HUES64 (cell line): ENCODE measurements at regions not wholly inside any gene's neighbourhood (a gene's known extent, or its start where the extent isn't known, plus 50 kb on each side); places are given as distances from the start of the nearest gene placed in this dataset.
A peak's percentile ranks its signal among the peaks of the same experiment; 100 is the strongest.

ENCODE experiments used
- H3K27ac ChIP-seq: 2 replicates; pipeline ENCODE4 v1.7.0; 2013; ENCODE audit warnings: low read depth, low read length, inconsistent platforms
- H3K27me3 ChIP-seq: 2 replicates; pipeline ENCODE4 v1.6.1; 2013; ENCODE audit warnings: mild to moderate bottlenecking, low read length; ENCODE audit not compliant: insufficient read depth
- H3K36me3 ChIP-seq: 2 replicates; pipeline ENCODE4 v1.6.1; 2013; ENCODE audit warnings: mild to moderate bottlenecking, low read length; ENCODE audit not compliant: insufficient read depth
- H3K4me1 ChIP-seq: 2 replicates; pipeline ENCODE4 v1.6.1; 2013; ENCODE audit warnings: mild to moderate bottlenecking, low read length, moderate library complexity; ENCODE audit not compliant: insufficient read depth
- H3K4me3 ChIP-seq: 2 replicates; pipeline ENCODE4 v1.5.1; 2013; ENCODE audit warnings: mild to moderate bottlenecking, low read length, moderate library complexity
- H3K9ac ChIP-seq: 2 replicates; pipeline ENCODE4 v1.6.1; 2013; ENCODE audit warnings: mild to moderate bottlenecking, low read depth, low read length
- H3K9me3 ChIP-seq: 2 replicates; pipeline ENCODE4 v1.6.1; 2013; ENCODE audit warnings: low read depth, low read length; ENCODE audit not compliant: insufficient read depth
- WGBS: fragments of 150-250, 120-280 bp; methylation state at CpG from one replicate; pipeline ENCODE4 v1.1.7; 2013; ENCODE audit warnings: missing lambda C conversion rate; 5-methylcytosine and 5-hydroxymethylcytosine counted together

- H3K27me3 ChIP-seq = no peaks in the 10 kb centered on the region
- H3K27ac ChIP-seq = no peak overlapping the region
- H3K36me3 ChIP-seq = no peaks in the 10 kb centered on the region
- WGBS = 75% methylated on average over 1 of the region's 1 CpG
- H3K9ac ChIP-seq = no peak overlapping the region
- H3K9me3 ChIP-seq = no peaks in the 10 kb centered on the region
- H3K4me3 ChIP-seq = no peak overlapping the region
- peaks cover 37% of the 10 kb centered on the region for H3K4me1 ChIP-seq
Observed at GRCh38 chr3:43874731-43875130, 184.0 kb downstream of the ABHD5 start.

DNA sequence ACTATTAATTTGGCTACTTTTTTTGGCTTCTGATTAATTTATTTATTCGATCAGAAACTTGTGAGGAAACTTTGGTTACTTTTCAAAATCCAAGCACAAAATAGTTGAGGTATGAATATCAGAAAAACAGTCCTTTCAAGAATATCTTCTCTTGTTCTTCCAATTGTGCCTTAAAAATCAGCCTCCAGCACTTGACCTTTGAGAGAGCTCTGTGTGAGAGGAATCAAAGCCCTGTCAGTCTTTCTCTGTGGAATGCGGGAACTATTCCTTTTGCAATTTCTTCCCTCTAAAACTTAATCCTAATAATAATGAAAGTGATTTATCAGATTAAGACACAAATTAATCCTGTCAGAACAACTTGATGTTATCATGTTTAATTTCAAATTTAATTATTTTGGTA, 185.9 kb downstream of the ABHD5 start:
- 75% methylated on average over 1 of the region's 2 CpGs for WGBS
- Histone ChIP-seq H3K9ac (no peak overlapping the region), H3K36me3 (no peaks in the 10 kb centered on the region), H3K27ac (no peak overlapping the region), H3K27me3 (no peaks in the 10 kb centered on the region), H3K4me3 (no peak overlapping the region), H3K4me1 (peaks cover 26% of the 10 kb centered on the region), H3K9me3 (no peaks in the 10 kb centered on the region)

DNA sequence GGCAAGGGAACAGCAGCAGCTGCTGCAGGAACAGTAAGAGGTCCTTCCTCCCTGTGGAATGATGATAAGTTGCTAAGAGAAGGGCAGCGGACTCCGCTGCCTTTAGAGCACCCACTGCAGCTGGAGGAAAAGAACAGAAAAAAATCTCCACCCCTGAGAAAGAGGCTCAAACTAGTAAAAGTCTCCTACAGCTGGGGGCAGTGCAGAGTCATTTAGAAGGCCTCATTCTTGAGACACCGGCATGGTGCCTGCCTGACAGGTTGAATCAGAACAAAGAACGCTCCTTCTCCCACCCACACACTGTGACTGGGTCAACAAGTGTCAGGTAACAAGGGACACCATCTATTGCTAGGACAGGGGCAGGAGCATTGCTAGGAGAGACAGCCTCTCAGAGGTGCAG, 188.4 kb downstream of the ABHD5 start:
- no peaks in the 10 kb centered on the region for H3K9me3 ChIP-seq
- no peak overlapping the region for H3K27ac ChIP-seq
- no peaks in the 10 kb centered on the region for H3K27me3 ChIP-seq
- no peak overlapping the region for H3K4me3 ChIP-seq
- H3K36me3 ChIP-seq = no peaks in the 10 kb centered on the region
- 15% methylated on average over 4 of the region's 4 CpGs for WGBS
- H3K4me1 ChIP-seq = peaks cover 11% of the 10 kb centered on the region
- no peak overlapping the region for H3K9ac ChIP-seq

- Histone ChIP-seq H3K27ac (no peak overlapping the region), H3K9me3 (no peaks in the 10 kb centered on the region), H3K4me1 (peaks cover 16% of the 10 kb centered on the region), H3K9ac (no peak overlapping the region), H3K4me3 (no peak overlapping the region), H3K36me3 (no peaks in the 10 kb centered on the region), H3K27me3 (no peaks in the 10 kb centered on the region)
- 91% methylated on average over 11 of the region's 11 CpGs for WGBS
Observed at GRCh38 chr3:43882976-43883680, 192.4 kb downstream of the ABHD5 start.

DNA sequence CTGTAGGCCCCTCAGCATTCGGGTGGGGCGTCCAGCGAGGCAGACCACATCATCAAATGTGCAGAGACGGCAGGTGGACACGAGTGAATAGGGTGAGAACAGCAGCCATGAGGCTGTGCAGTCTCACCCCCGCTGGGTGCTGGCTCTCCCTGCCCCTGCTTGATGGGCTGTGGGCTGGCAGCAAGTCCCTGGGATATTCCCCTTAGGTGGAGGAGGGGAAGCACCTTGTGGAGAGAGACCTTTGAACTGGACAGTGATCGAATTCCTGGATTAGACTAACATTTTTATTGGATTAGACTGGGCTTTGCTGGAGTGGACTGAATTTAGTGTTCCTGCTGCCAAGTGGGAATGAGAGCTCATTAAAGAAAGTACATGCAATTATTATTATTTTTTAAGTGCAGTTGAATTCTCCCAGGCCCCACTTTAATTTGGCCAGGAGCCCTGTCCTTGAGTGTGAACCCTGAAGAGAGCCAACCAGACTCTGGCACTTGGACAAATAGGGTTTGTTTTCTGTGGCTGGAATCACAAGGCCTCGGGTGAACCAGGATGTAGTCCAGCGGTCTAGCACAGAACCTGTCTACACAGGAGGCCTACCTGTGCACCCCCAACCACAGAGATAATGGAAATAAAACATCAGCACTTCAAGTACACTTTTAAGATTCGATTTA, 193.1 kb downstream of the ABHD5 start:
- Histone ChIP-seq H3K4me1 (peaks cover 11% of the 10 kb centered on the region), H3K27me3 (no peaks in the 10 kb centered on the region), H3K9ac (no peak overlapping the region), H3K9me3 (no peaks in the 10 kb centered on the region), H3K27ac (no peak overlapping the region), H3K36me3 (no peaks in the 10 kb centered on the region), H3K4me3 (no peak overlapping the region)
- 90% methylated on average over 10 of the region's 10 CpGs for WGBS

GRCh38 chr3:43884581-43884980, 193.8 kb downstream of the ABHD5 start:
- Histone ChIP-seq H3K9ac (no peak overlapping the region), H3K36me3 (no peaks in the 10 kb centered on the region), H3K4me1 (peaks cover 6% of the 10 kb centered on the region), H3K9me3 (no peaks in the 10 kb centered on the region), H3K4me3 (no peak overlapping the region), H3K27me3 (no peaks in the 10 kb centered on the region), H3K27ac (no peak overlapping the region)
- 98% methylated on average over 7 of the region's 7 CpGs for WGBS

- Histone ChIP-seq H3K9me3 (no peaks in the 10 kb centered on the region), H3K9ac (no peak overlapping the region; the same call in 1 of the 2 replicates), H3K4me3 (no peak overlapping the region), H3K27ac (no peak overlapping the region), H3K36me3 (no peaks in the 10 kb centered on the region), H3K4me1 (peaks cover 5% of the 10 kb centered on the region; the same call in 1 of the 2 replicates), H3K27me3 (no peaks in the 10 kb centered on the region)
- WGBS = 95% methylated on average over 2 of the region's 3 CpGs
Observed at GRCh38 chr3:43885908-43886618, 195.3 kb downstream of the ABHD5 start.

- Histone ChIP-seq H3K27ac (no peak overlapping the region), H3K27me3 (peaks cover 17% of the 10 kb centered on the region), H3K9ac (no peak overlapping the region), H3K9me3 (no peaks in the 10 kb centered on the region), H3K36me3 (no peaks in the 10 kb centered on the region), H3K4me3 (no peak overlapping the region), H3K4me1 (peaks cover 23% of the 10 kb centered on the region; the same call in 1 of the 2 replicates)
- WGBS = 80% methylated on average over 4 of the region's 6 CpGs
Observed at GRCh38 chr3:43892061-43892460, 201.3 kb downstream of the ABHD5 start.

DNA sequence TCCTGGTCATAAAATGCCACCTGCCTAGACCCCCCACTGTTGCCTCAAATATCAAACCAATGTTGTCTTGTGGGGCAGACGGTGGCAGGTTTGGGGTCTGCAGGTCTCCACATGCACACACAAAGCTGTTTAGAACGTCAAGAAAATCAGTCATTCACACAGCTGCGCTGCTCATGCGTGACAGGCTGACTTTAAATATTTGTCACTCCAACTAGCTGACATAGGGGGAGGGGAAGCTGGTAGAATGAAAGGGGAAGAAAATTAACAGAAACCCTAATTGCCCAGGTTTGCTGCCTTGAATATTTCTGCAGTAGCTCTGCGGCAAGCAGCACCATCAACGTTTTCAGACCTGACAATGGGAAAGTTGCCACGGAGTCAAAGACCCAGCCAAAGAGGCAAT, 201.8 kb downstream of the ABHD5 start:
- Histone ChIP-seq H3K36me3 (no peaks in the 10 kb centered on the region), H3K9me3 (no peaks in the 10 kb centered on the region), H3K4me1 (peaks cover 23% of the 10 kb centered on the region; the same call in 1 of the 2 replicates), H3K27ac (no peak overlapping the region), H3K9ac (no peak overlapping the region), H3K27me3 (peaks cover 17% of the 10 kb centered on the region), H3K4me3 (no peak overlapping the region)
- WGBS = 53% methylated on average over 7 of the region's 7 CpGs

GRCh38 chr3:43893727-43894126, 203.0 kb downstream of the ABHD5 start:
- Histone ChIP-seq H3K9me3 (no peaks in the 10 kb centered on the region), H3K36me3 (no peaks in the 10 kb centered on the region), H3K9ac (peak overlapping the region; percentile 70), H3K4me3 (peak overlapping the region; percentile 57), H3K4me1 (peaks cover 23% of the 10 kb centered on the region; the same call in 1 of the 2 replicates), H3K27ac (no peak overlapping the region), H3K27me3 (peaks cover 17% of the 10 kb centered on the region)
- WGBS = 11% methylated on average over 14 of the region's 14 CpGs
